Peyer's patch (tissue), 4 donors: ENCODE measurements at regions not wholly inside any gene's neighbourhood (a gene's known extent, or its start where the extent isn't known, plus 50 kb on each side); places are given as distances from the start of the nearest gene placed in this dataset.

Source experiments
- CTCF ChIP-seq, 6 experiments: fragments of 450-650 bp in 4 of 6; fragments of 200-600 bp in 2 of 6; sonication (generic) in 1 of 6; IDR thresholded peaks; one replicate each; pipeline ENCODE4 v1.5.1; 2017 to 2019; ENCODE audit warnings: antibody characterized with exemption in 6 of 6, mild to moderate bottlenecking in 3 of 6, moderate library complexity in 1 of 6
- POLR2A ChIP-seq, 2 donors: fragments of 450-650 bp; IDR thresholded peaks; one replicate each; pipeline ENCODE4 v1.5.1; 2017; ENCODE audit warnings: antibody characterized with exemption in 2 of 2, mild to moderate bottlenecking in 2 of 2, moderate library complexity in 2 of 2

- TF ChIP-seq CTCF (IDR thresholded peaks at IDR 0.05) (no peak), POLR2A (IDR thresholded peaks at IDR 0.05) (no peak)
Measured at GRCh38 chr2:8133913-8134472, 547.9 kb upstream of the ID2 start.
